GM10248 (cell line): ENCODE measurements at regions not wholly inside any gene's neighbourhood (a gene's known extent, or its start where the extent isn't known, plus 50 kb on each side); places are given as distances from the start of the nearest gene placed in this dataset.

Experiments
- CTCF ChIA-PET: fragments of 300-600 bp; sonication (Branson Sonifier 250); formaldehyde crosslinking; extraction: SDS; loops from one replicate; lab custom pipeline; 2021; ENCODE audit warnings: antibody characterized with exemption; lab: Yijun Ruan, JAX
- POLR2A ChIA-PET: fragments of 350-650 bp; sonication (Branson Sonifier 250); formaldehyde crosslinking; extraction: SDS; loops from one replicate; lab custom pipeline; 2020; ENCODE audit warnings: antibody characterized with exemption; lab: Yijun Ruan, JAX
- DNase-seq: peaks from one replicate; pipeline ENCODE4 v3.0.0; 2012; ENCODE audit errors: extremely low spot score
- CTCF ChIP-seq: IDR thresholded peaks from 2 replicates; pipeline ENCODE4 v1.5.1; 2012; ENCODE audit warnings: mild to moderate bottlenecking, low read depth; ENCODE audit errors: extremely low read depth, missing control alignments, control extremely low read depth

GRCh38 chr14:61150851-61151250 is 130.3 kb downstream of the TMEM30B start:
- POLR2A ChIA-PET, result no interaction called here
- DNase-seq, result no peak
- CTCF ChIA-PET, result no interaction called here
- TF ChIP-seq CTCF, result no peak

- ChIA-PET CTCF (no interaction called here), POLR2A (no interaction called here)
- TF ChIP-seq CTCF, result no peak
- DNase-seq, result no peak
Observed at GRCh38 chr14:61149896-61150295, 131.2 kb downstream of the TMEM30B start.

- TF ChIP-seq CTCF, result no peak
- ChIA-PET POLR2A (no interaction called here), CTCF (no interaction called here)
- no peak for DNase-seq
Observed at GRCh38 chr14:61148742-61149350, 132.3 kb downstream of the TMEM30B start.

GRCh38 chr14:61147831-61148549 is 133.1 kb downstream of the TMEM30B start:
- ChIA-PET POLR2A (no interaction called here), CTCF (interaction anchor here (1.7 kb wide), 1 partner anchor 17 kb away, joined by 3 read pairs; no protein-coding TSS in a partner anchor)
- DNase-seq, result no peak
- no peak for TF ChIP-seq CTCF

GRCh38 chr14:61147381-61147821 is 133.7 kb downstream of the TMEM30B start:
- no peak for TF ChIP-seq CTCF
- POLR2A ChIA-PET, result no interaction called here
- DNase-seq, result no peak
- CTCF ChIA-PET, result interaction anchor here (1.3 to 1.7 kb wide), 2 partner anchors 17 to 33 kb away, joined by 3 read pairs; no protein-coding TSS in a partner anchor

GRCh38 chr14:61146899-61147298 is 134.2 kb downstream of the TMEM30B start:
- DNase-seq, result no peak
- no peak for TF ChIP-seq CTCF
- ChIA-PET POLR2A (no interaction called here), CTCF (interaction anchor here (1.3 to 1.7 kb wide), 2 partner anchors 18 to 32 kb away, joined by 3 read pairs; no protein-coding TSS in a partner anchor)
